HEK293 (cell line): ENCODE measurements at regions not wholly inside any gene's neighbourhood (a gene's known extent, or its start where the extent isn't known, plus 50 kb on each side); places are given as distances from the start of the nearest gene placed in this dataset.

Experiments
- MYNN ChIP-seq: fragments of 450-650 bp; formaldehyde crosslinking; IDR thresholded peaks from 2 replicates; pipeline ENCODE4 v1.5.1; 2016; ENCODE audit warnings: missing biosample characterization, missing genetic modification characterization, borderline replicate concordance
- MZF1 ChIP-seq: fragments of 450-650 bp; formaldehyde crosslinking; IDR thresholded peaks from 2 replicates; pipeline ENCODE4 v1.5.1; 2017; ENCODE audit warnings: missing biosample characterization, missing genetic modification characterization, borderline replicate concordance
- ZNF585B ChIP-seq: fragments of 450-650 bp; formaldehyde crosslinking; IDR thresholded peaks from 2 replicates; pipeline ENCODE4 v1.5.1; 2016; ENCODE audit warnings: missing biosample characterization, missing genetic modification characterization
- ZNF76 ChIP-seq: fragments of 450-650 bp; formaldehyde crosslinking; IDR thresholded peaks from 2 replicates; pipeline ENCODE4; 2016; ENCODE audit warnings: low read depth, missing biosample characterization, missing genetic modification characterization, borderline replicate concordance
- TF ChIP-seq, protein P1 (sequence below): fragments of 450-650 bp; formaldehyde crosslinking; IDR thresholded peaks from 2 replicates; pipeline ENCODE4 v1.5.1; 2016; ENCODE audit warnings: missing biosample characterization, missing genetic modification characterization
- TF ChIP-seq, protein P2 (sequence below): fragments of 450-650 bp; formaldehyde crosslinking; IDR thresholded peaks from 2 replicates; pipeline ENCODE4 v1.5.1; 2017; ENCODE audit warnings: missing biosample characterization, missing genetic modification characterization
- TF ChIP-seq, protein P3 (sequence below): fragments of 450-650 bp; formaldehyde crosslinking; IDR thresholded peaks from 2 replicates; pipeline ENCODE4 v1.5.1; 2016; ENCODE audit warnings: missing biosample characterization, missing genetic modification characterization

DNA sequence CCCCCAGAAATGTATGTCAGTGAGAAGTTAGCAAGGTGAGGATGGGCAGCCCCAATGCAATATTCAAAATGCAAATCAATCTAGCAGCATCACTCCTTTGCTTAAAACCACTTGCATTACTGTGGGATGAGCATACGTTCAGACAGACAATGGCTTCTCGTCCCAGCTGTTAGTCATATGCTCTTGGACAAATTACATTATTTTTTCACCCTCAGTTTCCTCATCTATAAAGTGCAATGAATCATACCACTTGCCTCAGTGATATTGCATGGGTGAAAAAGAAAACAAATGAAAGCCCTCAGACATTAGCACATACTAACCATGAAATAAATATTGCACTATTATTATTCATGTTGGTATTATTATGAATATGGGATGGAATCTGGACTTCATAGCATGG is 132.3 kb downstream of the C12orf75 start:
- TF ChIP-seq MYNN (tag by site-specific recombination) (no peak), ZNF76 (tag by site-specific recombination) (no peak), ZNF585B (tag by site-specific recombination) (no peak), MZF1 (tag by site-specific recombination) (no peak)
- TF ChIP-seq, protein P1, sequence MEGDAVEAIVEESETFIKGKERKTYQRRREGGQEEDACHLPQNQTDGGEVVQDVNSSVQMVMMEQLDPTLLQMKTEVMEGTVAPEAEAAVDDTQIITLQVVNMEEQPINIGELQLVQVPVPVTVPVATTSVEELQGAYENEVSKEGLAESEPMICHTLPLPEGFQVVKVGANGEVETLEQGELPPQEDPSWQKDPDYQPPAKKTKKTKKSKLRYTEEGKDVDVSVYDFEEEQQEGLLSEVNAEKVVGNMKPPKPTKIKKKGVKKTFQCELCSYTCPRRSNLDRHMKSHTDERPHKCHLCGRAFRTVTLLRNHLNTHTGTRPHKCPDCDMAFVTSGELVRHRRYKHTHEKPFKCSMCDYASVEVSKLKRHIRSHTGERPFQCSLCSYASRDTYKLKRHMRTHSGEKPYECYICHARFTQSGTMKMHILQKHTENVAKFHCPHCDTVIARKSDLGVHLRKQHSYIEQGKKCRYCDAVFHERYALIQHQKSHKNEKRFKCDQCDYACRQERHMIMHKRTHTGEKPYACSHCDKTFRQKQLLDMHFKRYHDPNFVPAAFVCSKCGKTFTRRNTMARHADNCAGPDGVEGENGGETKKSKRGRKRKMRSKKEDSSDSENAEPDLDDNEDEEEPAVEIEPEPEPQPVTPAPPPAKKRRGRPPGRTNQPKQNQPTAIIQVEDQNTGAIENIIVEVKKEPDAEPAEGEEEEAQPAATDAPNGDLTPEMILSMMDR (tag by site-specific recombination), result no peak
- TF ChIP-seq, protein P2, sequence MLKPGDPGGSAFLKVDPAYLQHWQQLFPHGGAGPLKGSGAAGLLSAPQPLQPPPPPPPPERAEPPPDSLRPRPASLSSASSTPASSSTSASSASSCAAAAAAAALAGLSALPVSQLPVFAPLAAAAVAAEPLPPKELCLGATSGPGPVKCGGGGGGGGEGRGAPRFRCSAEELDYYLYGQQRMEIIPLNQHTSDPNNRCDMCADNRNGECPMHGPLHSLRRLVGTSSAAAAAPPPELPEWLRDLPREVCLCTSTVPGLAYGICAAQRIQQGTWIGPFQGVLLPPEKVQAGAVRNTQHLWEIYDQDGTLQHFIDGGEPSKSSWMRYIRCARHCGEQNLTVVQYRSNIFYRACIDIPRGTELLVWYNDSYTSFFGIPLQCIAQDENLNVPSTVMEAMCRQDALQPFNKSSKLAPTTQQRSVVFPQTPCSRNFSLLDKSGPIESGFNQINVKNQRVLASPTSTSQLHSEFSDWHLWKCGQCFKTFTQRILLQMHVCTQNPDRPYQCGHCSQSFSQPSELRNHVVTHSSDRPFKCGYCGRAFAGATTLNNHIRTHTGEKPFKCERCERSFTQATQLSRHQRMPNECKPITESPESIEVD (tag by site-specific recombination), result no peak
- TF ChIP-seq, protein P3, sequence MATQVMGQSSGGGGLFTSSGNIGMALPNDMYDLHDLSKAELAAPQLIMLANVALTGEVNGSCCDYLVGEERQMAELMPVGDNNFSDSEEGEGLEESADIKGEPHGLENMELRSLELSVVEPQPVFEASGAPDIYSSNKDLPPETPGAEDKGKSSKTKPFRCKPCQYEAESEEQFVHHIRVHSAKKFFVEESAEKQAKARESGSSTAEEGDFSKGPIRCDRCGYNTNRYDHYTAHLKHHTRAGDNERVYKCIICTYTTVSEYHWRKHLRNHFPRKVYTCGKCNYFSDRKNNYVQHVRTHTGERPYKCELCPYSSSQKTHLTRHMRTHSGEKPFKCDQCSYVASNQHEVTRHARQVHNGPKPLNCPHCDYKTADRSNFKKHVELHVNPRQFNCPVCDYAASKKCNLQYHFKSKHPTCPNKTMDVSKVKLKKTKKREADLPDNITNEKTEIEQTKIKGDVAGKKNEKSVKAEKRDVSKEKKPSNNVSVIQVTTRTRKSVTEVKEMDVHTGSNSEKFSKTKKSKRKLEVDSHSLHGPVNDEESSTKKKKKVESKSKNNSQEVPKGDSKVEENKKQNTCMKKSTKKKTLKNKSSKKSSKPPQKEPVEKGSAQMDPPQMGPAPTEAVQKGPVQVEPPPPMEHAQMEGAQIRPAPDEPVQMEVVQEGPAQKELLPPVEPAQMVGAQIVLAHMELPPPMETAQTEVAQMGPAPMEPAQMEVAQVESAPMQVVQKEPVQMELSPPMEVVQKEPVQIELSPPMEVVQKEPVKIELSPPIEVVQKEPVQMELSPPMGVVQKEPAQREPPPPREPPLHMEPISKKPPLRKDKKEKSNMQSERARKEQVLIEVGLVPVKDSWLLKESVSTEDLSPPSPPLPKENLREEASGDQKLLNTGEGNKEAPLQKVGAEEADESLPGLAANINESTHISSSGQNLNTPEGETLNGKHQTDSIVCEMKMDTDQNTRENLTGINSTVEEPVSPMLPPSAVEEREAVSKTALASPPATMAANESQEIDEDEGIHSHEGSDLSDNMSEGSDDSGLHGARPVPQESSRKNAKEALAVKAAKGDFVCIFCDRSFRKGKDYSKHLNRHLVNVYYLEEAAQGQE (tag by site-specific recombination), result no peak
